ENCODE measurements at regions not wholly inside any gene's neighbourhood (a gene's known extent, or its start where the extent isn't known, plus 50 kb on each side); places are given as distances from the start of the nearest gene placed in this dataset.

- TF ChIP-seq CTCF (IDR thresholded peaks at IDR 0.05; ENCODE audit: insufficient read depth, low read length, missing control alignments): no peak
- POLR2A ChIA-PET: no interaction called here
- no peak overlapping the region for H3K4me3 ChIP-seq (ENCODE audit: low read depth, low read length)
- no peak for DNase-seq (ENCODE audit: low read depth, low spot score)
- CTCF ChIA-PET: no interaction called here
Measured at GRCh38 chr14:98726585-98727405, 545.2 kb downstream of the BCL11B start.

- H3K4me3 ChIP-seq (ENCODE audit: low read depth, low read length): no peak overlapping the region
- POLR2A ChIA-PET: no interaction called here
- TF ChIP-seq CTCF (IDR thresholded peaks at IDR 0.05; ENCODE audit: insufficient read depth, low read length, missing control alignments): no peak
- no peak for DNase-seq (ENCODE audit: low read depth, low spot score)
- CTCF ChIA-PET: no interaction called here
Measured at GRCh38 chr14:98728024-98728423, 544.0 kb downstream of the BCL11B start.

GRCh38 chr14:98728836-98729235, 543.2 kb downstream of the BCL11B start:
- no peak for TF ChIP-seq CTCF (IDR thresholded peaks at IDR 0.05; ENCODE audit: insufficient read depth, low read length, missing control alignments)
- CTCF ChIA-PET: no interaction called here
- POLR2A ChIA-PET: no interaction called here
- DNase-seq (ENCODE audit: low read depth, low spot score): no peak
- no peak overlapping the region for H3K4me3 ChIP-seq (ENCODE audit: low read depth, low read length)

- ChIA-PET POLR2A (no interaction called here), CTCF (no interaction called here)
- DNase-seq (ENCODE audit: low read depth, low spot score): no peak
- TF ChIP-seq CTCF (IDR thresholded peaks at IDR 0.05; ENCODE audit: insufficient read depth, low read length, missing control alignments): no peak
- H3K4me3 ChIP-seq (ENCODE audit: low read depth, low read length): no peak overlapping the region
Measured at GRCh38 chr14:98731286-98731685, 540.7 kb downstream of the BCL11B start.

GRCh38 chr14:98731701-98732100, 540.3 kb downstream of the BCL11B start:
- no peak overlapping the region for H3K4me3 ChIP-seq (ENCODE audit: low read depth, low read length)
- ChIA-PET POLR2A (no interaction called here), CTCF (no interaction called here)
- no peak for TF ChIP-seq CTCF (IDR thresholded peaks at IDR 0.05; ENCODE audit: insufficient read depth, low read length, missing control alignments)
- DNase-seq (ENCODE audit: low read depth, low spot score): no peak

GRCh38 chr14:98733536-98733935, 538.5 kb downstream of the BCL11B start:
- DNase-seq (ENCODE audit: low read depth, low spot score): no peak
- H3K4me3 ChIP-seq (ENCODE audit: low read depth, low read length): no peak overlapping the region
- no peak for TF ChIP-seq CTCF (IDR thresholded peaks at IDR 0.05; ENCODE audit: insufficient read depth, low read length, missing control alignments)
- ChIA-PET POLR2A (no interaction called here), CTCF (no interaction called here)

Data from AG04449 (cell line).